ENCODE measurements at regions not wholly inside any gene's neighbourhood (a gene's known extent, or its start where the extent isn't known, plus 50 kb on each side); places are given as distances from the start of the nearest gene placed in this dataset.

DNA sequence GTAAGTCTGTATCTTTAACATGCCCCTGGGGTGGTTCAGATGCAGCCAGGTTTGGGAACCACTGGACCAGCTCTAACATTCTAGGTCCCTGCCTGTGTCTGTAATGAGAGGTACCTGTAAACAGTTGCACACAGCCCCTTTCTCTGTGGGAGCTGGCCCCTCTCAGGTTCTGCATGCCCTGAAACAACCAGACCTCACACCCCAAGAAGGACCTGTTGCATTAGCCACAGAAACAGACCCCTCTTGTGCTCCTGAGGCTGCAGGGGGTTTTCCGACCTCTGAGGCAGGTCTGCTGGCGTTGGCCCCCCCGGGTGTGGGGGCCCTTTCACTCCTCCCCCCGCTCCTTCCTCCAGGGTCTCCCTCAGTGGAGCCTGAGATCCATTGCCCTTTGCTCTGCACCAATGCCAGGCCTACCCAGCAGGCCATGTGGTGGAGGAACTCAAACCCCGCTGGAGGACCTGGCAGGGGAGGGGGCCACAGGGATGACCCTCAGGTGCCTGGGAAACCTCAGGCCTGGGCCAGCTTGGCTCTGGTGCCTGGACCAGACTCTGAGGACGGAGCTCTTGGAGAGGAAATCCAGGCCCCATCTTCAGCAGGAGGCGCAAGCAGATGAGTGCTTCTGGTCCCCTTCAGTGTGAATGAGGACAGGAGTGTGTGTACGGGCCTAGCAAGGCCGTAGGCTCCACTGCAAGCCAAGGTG, 61.4 kb upstream of the PJA1 start:
- DNase-seq (ENCODE audit: low spot score) = no peak

DNA sequence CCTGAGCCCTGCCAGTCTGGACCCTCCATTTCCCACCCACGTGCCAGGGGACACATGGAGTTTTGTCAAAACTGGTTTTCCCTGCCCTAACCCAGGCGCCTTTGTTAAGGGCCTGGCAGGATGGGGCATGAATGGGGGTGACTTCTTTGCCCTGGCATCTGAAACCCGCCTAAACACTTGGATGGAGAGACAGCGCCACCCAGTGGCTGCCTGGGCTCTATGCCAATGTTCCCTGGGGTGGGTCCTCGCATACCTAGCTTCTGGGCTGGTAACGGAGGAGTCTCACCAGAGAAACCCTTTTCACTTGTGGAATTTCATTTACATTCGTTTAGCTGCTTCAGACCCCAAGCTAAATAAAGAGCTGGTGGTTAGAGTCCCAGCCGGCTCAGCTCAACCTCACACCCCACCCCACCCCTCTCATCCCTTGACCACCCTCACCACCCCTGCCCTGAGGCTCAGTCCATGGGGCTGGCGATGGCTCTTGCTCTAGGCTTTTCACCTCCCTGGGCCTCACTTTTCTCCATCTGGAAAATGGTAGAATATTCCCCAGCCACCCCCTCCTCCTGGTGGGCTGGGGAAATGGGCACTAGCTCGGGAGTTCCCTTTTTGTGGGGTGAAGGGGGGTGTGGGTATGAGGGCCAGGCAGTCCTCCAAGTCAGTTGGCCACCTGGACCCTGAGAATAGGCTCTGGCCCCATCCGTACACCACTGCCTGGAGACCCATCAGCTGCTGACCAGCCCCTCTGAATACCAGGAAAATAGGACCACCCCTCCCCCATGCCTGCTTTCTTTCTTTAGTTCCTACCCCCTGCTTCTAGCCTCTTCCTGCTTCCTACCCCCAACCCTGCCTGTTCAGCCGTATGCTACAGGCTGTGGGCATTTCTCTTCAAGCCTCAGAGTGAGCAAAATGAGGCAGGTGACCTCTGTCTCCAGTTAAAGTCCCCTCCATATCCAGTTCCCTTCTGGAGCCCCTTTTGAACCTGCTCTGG, 57.1 kb upstream of the PJA1 start:
- DNase-seq (ENCODE audit: low spot score) = peak; percentile 70

DNA sequence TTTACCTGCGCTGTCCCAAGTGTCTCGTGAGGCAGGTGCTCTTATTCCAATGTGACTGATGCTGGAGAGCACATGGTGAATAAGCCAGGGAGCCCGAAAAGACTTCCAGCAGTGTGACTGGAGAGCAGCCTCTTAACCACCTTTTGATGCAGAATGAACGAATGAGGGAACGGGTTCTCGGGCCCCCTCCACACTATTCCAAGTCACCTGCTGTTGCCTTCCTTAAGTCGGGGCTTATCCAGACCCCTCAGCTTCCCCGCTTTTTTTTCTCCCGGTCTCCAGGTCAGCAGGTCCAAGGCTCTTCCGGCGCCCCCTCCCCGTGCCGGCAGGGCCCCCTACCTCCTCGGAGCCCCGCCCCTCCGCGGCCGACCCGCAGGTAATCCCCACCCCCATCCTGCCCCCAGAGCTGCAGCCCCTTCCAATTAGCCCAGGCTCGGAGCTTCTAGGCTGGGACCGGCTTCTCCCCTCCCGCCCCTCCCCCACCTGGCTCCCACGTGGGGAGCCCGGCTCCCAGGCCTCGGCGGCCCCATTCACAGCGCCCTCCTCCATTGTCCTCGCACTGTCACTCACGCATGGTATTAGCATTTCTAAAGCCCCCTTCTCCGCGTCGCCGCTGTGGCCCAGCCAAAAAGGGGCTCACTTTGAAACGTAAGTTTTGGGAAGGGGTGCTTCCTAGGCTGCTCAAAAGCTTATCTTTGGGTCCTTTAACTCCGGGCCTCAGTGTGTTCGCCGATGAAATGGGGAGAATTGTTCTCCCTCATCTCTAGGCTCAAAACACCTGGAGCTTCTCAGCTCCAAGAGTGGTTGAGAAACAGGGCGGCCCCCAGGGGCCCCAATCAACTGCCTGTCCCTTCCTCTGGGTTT, 56.2 kb upstream of the PJA1 start:
- no peak for DNase-seq (ENCODE audit: low spot score)

DNA sequence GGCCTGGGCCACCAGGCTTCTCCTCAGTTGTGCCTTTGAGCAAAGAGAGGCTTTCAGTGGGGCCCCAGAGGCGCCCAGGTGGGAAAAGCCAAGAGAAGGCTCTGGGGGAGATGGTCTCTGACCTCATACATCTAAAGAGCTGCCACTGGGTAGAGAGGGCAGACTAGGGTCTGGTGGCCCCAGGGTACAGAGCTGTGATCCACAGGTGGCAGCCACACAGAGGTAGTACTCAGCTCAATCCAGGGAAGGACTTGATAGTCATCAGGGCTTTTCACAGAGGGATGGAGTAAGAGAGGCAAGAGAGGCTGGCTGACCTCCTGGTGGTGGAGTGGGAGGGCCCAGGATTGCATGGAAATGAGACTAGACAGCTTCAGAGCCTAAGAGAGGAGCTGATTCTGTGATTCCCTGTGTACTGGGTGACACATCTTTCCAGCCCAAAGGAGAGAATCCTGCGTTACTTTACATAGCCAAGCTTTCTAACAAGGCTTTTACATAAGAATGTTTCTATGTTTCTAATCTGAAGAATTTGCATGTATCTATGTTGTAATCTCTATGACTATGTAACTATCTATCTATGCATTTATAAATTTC, 53.2 kb upstream of the PJA1 start:
- DNase-seq (ENCODE audit: low spot score) = no peak

DNA sequence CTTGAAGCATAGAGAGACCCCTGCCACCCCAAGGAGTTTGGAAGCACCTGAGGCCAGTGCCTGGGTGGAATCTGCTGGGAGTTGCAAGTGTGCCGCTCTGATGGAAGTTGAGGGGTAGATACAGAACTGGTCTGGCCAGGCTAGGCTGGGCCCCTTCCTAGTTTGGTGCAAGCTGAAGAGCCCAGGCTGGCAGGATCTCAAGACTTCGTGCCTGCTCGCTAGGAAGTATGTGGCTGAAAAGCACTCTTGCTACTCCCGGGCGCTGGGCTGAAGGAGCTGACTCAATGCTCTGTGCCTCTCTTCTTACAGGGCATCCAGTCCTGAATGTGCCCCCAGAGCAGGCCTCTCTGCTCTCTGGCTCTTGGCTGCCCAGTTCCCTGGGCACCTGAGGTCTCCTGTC, 51.7 kb upstream of the PJA1 start:
- no peak for DNase-seq (ENCODE audit: low spot score)

DNA sequence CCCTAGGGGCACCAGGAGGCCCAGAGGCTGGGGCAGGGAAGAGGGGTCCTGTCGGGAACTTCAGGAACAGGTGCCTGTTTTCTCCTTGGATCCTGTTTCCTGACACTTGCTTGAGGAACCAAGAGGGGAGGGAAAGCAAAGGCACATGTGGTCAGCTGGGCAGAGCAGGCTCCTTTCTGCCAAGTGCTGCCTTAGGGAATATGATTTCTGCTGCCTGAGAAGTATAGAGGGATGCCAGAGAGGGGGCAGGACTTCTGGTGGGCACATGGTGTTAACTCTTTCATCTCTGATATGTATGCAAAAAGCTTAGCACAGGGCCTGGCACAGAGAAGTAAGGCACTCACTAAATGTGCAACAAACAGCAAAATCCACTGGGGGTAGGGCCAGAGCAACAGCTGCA, 51.2 kb upstream of the PJA1 start:
- no peak for DNase-seq (ENCODE audit: low spot score)

DNA sequence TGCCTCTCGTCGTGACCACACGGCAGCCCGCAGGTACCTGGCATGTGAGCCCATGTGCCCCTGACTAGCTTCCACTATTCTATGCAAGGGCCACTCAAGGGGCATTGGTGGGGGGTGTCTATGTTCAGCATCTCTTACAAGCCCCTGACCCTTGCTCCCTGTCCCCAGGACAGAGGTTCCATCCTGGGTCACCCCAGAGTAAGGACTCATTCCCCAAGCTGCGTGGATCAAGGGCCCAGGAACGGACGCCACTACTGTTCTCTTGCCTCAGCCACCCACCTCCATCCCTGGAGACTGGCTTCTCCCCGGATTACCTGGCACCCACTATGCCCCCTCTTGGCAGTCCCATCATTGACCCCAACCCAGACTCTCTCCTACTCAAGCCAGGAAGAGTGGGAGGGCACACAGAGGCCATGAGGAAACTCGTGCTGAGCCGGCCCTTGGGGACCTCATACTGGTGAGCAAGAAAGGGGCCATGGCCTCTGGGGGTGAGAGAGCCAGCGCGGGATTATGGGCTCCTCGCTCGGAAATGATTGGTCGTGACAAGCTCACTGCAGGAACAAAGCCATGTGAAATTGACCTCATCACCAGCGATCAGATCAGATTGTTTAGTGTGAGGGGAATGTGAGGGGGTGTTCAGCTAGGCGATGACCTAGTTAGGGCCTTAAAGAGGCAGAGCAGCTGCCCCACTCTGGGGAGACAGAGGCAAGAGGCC, 50.1 kb upstream of the PJA1 start:
- DNase-seq (ENCODE audit: low spot score) = no peak

Measured in CD4-positive, alpha-beta T cell treated with Interleukin-2 at 100 ng/mL for 4 hours (primary cell).